DOHH2 (cell line): ENCODE measurements at regions not wholly inside any gene's neighbourhood (a gene's known extent, or its start where the extent isn't known, plus 50 kb on each side); places are given as distances from the start of the nearest gene placed in this dataset.

Experiments used
- EZH2phosphoT487 ChIP-seq: fragments of 200-600 bp; sonication (generic); IDR thresholded peaks from 2 replicates; pipeline ENCODE4 v1.6.1; 2017; ENCODE audit warnings: borderline replicate concordance, mild to moderate bottlenecking, antibody characterized with exemption, low read length, moderate library complexity, mixed read lengths
- TF ChIP-seq, protein P1 (sequence below): fragments of 200-600 bp; sonication (generic); IDR thresholded peaks from one replicate; pipeline ENCODE4 v1.5.1; 2014; ENCODE audit warnings: antibody characterized with exemption, mild to moderate bottlenecking, low read depth, low read length; ENCODE audit not compliant: poor library complexity, severe bottlenecking

GRCh38 chr5:154652746-154653417 lies 102.3 kb upstream of the LARP1 start:
- TF ChIP-seq, protein P1, sequence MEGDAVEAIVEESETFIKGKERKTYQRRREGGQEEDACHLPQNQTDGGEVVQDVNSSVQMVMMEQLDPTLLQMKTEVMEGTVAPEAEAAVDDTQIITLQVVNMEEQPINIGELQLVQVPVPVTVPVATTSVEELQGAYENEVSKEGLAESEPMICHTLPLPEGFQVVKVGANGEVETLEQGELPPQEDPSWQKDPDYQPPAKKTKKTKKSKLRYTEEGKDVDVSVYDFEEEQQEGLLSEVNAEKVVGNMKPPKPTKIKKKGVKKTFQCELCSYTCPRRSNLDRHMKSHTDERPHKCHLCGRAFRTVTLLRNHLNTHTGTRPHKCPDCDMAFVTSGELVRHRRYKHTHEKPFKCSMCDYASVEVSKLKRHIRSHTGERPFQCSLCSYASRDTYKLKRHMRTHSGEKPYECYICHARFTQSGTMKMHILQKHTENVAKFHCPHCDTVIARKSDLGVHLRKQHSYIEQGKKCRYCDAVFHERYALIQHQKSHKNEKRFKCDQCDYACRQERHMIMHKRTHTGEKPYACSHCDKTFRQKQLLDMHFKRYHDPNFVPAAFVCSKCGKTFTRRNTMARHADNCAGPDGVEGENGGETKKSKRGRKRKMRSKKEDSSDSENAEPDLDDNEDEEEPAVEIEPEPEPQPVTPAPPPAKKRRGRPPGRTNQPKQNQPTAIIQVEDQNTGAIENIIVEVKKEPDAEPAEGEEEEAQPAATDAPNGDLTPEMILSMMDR, result no peak
- TF ChIP-seq EZH2phosphoT487, result no peak
